HepG2 (cell line): ENCODE measurements at regions not wholly inside any gene's neighbourhood (a gene's known extent, or its start where the extent isn't known, plus 50 kb on each side); places are given as distances from the start of the nearest gene placed in this dataset.

Experiments used
- ATAC-seq: fragments of 200-7000 bp; cut with Tn5 transposase; 3 replicates; pipeline ENCODE4 v1.9.1; 2020; ENCODE audit warnings: mild to moderate bottlenecking, moderate library complexity
- BruUV-seq: library from RNA; stranded (reverse); fragments of 400-500 nt; replicated peaks from 2 replicates; lab custom pipeline; 2021; lab: Mats Ljungman, UMichigan
- CTCF ChIA-PET: fragments of 300-600 bp; formaldehyde crosslinking; extraction: SDS; loops from one replicate; lab custom pipeline; 2021; ENCODE audit warnings: low total read pairs, inconsistent platforms, low intra/inter-chr PET ratio; lab: Yijun Ruan, JAX
- POLR2A ChIA-PET: fragments of 350-600 bp; sonication (Branson Sonifier 250); formaldehyde crosslinking; loops from one replicate; lab custom pipeline; 2020; ENCODE audit warnings: antibody characterized with exemption, inconsistent platforms; lab: Yijun Ruan, JAX
- DNase-seq: peaks from one replicate; pipeline ENCODE4 v3.0.0-alpha.2; 2015; ENCODE audit warnings: low spot score
- FAIRE-seq: peaks from 3 replicates; lab custom pipeline; 2011; peaks lifted over from hg19 to GRCh38; lab: Jason Lieb, UNC
- H2AFZ ChIP-seq: one replicate; pipeline ENCODE4 v1.6.1; 2011; ENCODE audit warnings: low read length, inconsistent platforms
- H3K27ac ChIP-seq: fragments of 300-600 bp; 3 replicates; pipeline ENCODE4 v1.8.0; 2011; ENCODE audit warnings: mixed run types, mild to moderate bottlenecking, mixed read lengths, low read length, inconsistent platforms; ENCODE audit not compliant: insufficient read depth; ENCODE audit errors: extremely low read length
- H3K27me3 ChIP-seq, 2 experiments: fragments of 200-600 bp in 1 of 2; 2 replicates in 1 of 2; 3 replicates in 1 of 2; pipeline versions ENCODE4 v1.6.0 to v1.8.0; 2011; ENCODE audit warnings: low read length in 2 of 2, mild to moderate bottlenecking in 2 of 2, moderate library complexity in 2 of 2, inconsistent platforms in 1 of 2; ENCODE audit not compliant: insufficient read depth in 2 of 2, control insufficient read depth in 1 of 2
- H3K36me3 ChIP-seq, 2 experiments: fragments of 200-600 bp in 1 of 2; replicated peaks in 1 of 2; 2 replicates in 1 of 2; 3 replicates in 1 of 2; pipeline versions ENCODE4 v1.5.1 to v1.8.0; 2011; ENCODE audit warnings: low read length in 2 of 2, inconsistent platforms in 1 of 2; ENCODE audit not compliant: insufficient read depth in 2 of 2, control insufficient read depth in 1 of 2
- H3K4me1 ChIP-seq: 2 replicates; pipeline ENCODE4 v1.5.1; 2012; ENCODE audit warnings: low read length, inconsistent platforms; ENCODE audit not compliant: insufficient read depth
- H3K4me2 ChIP-seq: 2 replicates; pipeline ENCODE4 v1.6.0; 2011; ENCODE audit warnings: low read depth, low read length, inconsistent platforms
- H3K4me3 ChIP-seq, 3 experiments: fragments of 200-600 bp in 1 of 3; sonication (generic), shearing (Covaris generic) in 1 of 3; replicated peaks in 1 of 3; 2 replicates each; pipeline ENCODE4 v1.5.1; 2011 to 2016; ENCODE audit warnings: low read length in 3 of 3, inconsistent platforms in 2 of 3, low read depth in 2 of 3, mild to moderate bottlenecking in 2 of 3, control low read depth in 1 of 3, mixed read lengths in 1 of 3; ENCODE audit not compliant: insufficient read depth in 1 of 3
- H3K79me2 ChIP-seq: one replicate; pipeline ENCODE4 v1.6.1; 2011; ENCODE audit warnings: low read length, inconsistent platforms; ENCODE audit not compliant: insufficient read depth
- H3K9ac ChIP-seq: 2 replicates; pipeline ENCODE4 v1.6.0; 2011; ENCODE audit warnings: mild to moderate bottlenecking, low read depth, low read length, inconsistent platforms; ENCODE audit not compliant: insufficient read depth
- H3K9me3 ChIP-seq: 2 replicates; pipeline ENCODE4 v1.5.1; 2012; ENCODE audit warnings: mild to moderate bottlenecking, low read length
- H4K20me1 ChIP-seq: 2 replicates; pipeline ENCODE4 v1.6.0; 2011; ENCODE audit warnings: inconsistent platforms, mild to moderate bottlenecking, low read length, moderate library complexity; ENCODE audit not compliant: insufficient read depth
- CSRNP2 ChIP-seq: sonication (generic); formaldehyde crosslinking; conservative IDR thresholded peaks from 2 replicates; pipeline ENCODE4 v1.8.0; 2022; ENCODE audit warnings: low read depth, missing genetic modification reagents
- ETV6 ChIP-seq: sonication (generic); formaldehyde crosslinking; conservative IDR thresholded peaks from 2 replicates; pipeline ENCODE4 v1.4.0; 2020; ENCODE audit warnings: missing genetic modification reagents
- POGK ChIP-seq: sonication (generic); formaldehyde crosslinking; conservative IDR thresholded peaks from 2 replicates; pipeline ENCODE4 v1.8.0; 2022; ENCODE audit warnings: mild to moderate bottlenecking, moderate library complexity, missing genetic modification reagents
- WIZ ChIP-seq: sonication (generic); formaldehyde crosslinking; IDR thresholded peaks from 2 replicates; pipeline ENCODE4 v1.5.1; 2020; ENCODE audit warnings: mild to moderate bottlenecking, missing genetic modification reagents
- ZBTB42 ChIP-seq: sonication (generic); formaldehyde crosslinking; IDR thresholded peaks from 2 replicates; pipeline ENCODE4 v1.5.0; 2020; ENCODE audit warnings: mild to moderate bottlenecking, missing genetic modification reagents
- ZNF101 ChIP-seq: sonication (generic); formaldehyde crosslinking; IDR thresholded peaks from 2 replicates; pipeline ENCODE4 v1.4.0; 2020; ENCODE audit warnings: mild to moderate bottlenecking, low read depth, missing genetic modification reagents, borderline replicate concordance
- ZNF589 ChIP-seq: sonication (generic); formaldehyde crosslinking; conservative IDR thresholded peaks from 2 replicates; pipeline ENCODE4 v1.8.0; 2022; ENCODE audit warnings: mild to moderate bottlenecking, moderate library complexity, missing genetic modification reagents
- in situ Hi-C: cut with HindIII; loops from 2 replicates; pipeline ENCODE4 v1.10.0; 2017; ENCODE audit warnings: low pct_unique_long_range_greater_than_20kb; ENCODE audit not compliant: extremely low pct_ligation_motif_present
- intact Hi-C: fragments of 100-400 bp; cut with micrococcal nuclease; formaldehyde crosslinking; loops from one replicate; pipeline ENCODE4 v1.10.0; 2022; ENCODE audit not compliant: unreplicated experiment

- no peak overlapping the region for H3K27ac ChIP-seq
- H3K36me3 ChIP-seq: no peaks in the 10 kb centered on the region
- no peak overlapping the region for H3K9ac ChIP-seq
- H3K9me3 ChIP-seq: no peaks in the 10 kb centered on the region
- no peaks in the 10 kb centered on the region for H3K79me2 ChIP-seq
- no peak overlapping the region for H3K4me3 ChIP-seq
- no TSS peak for BruUV-seq
- intact Hi-C loops (no loop called here), in situ Hi-C loops (no loop called here)
- ATAC-seq (no peak), DNase-seq (no peak), FAIRE-seq (no peak)
- POLR2A ChIA-PET: no interaction called here
- H3K27me3 ChIP-seq: no peaks in the 10 kb centered on the region
- H3K4me2 ChIP-seq: no peak overlapping the region
- TF ChIP-seq ZNF589 (CRISPR knock-in tag): no peak
- TF ChIP-seq ETV6: no peak
- TF ChIP-seq ZNF101: no peak
- no peak for TF ChIP-seq POGK (CRISPR knock-in tag)
- TF ChIP-seq WIZ (CRISPR knock-in tag): no peak
- TF ChIP-seq CSRNP2 (CRISPR knock-in tag): no peak
- TF ChIP-seq ZBTB42 (CRISPR knock-in tag): no peak
- CTCF ChIA-PET: no interaction called here
- H2AFZ ChIP-seq: no peak overlapping the region
- H3K4me1 ChIP-seq: no peaks in the 10 kb centered on the region
- no peaks in the 10 kb centered on the region for H4K20me1 ChIP-seq
These were observed 264.5 kb downstream of the KCTD12 start for GRCh38 chr13:76621705-76622104.
